Motor neuron (in vitro differentiated cells): ENCODE measurements at regions not wholly inside any gene's neighbourhood (a gene's known extent, or its start where the extent isn't known, plus 50 kb on each side); places are given as distances from the start of the nearest gene placed in this dataset.

Source experiments
- ATAC-seq, 8 experiments: fragments of 200-7000 bp; cut with Tn5 transposase; replicated peaks in 6 of 8; 2 replicates each; pipeline ENCODE4 v1.8.0; 2021; ENCODE audit warnings: mild to moderate bottlenecking in 8 of 8, moderate library complexity in 8 of 8
- H3K27ac ChIP-seq, 2 donors: fragments of 250-450 bp; sonication (Bioruptor Pico); 2 replicates each; pipeline ENCODE4 v1.9.0; 2021; ENCODE audit warnings: antibody characterized with exemption in 2 of 2, mild to moderate bottlenecking in 2 of 2, moderate library complexity in 1 of 2
- H3K4me1 ChIP-seq, 2 donors: fragments of 250-450 bp; sonication (Bioruptor Pico); replicated peaks in 1 of 2; 2 replicates each; pipeline ENCODE4 v1.6.1; 2021; ENCODE audit warnings: antibody characterized with exemption in 2 of 2, mild to moderate bottlenecking in 2 of 2, moderate library complexity in 1 of 2
- H3K4me3 ChIP-seq, 5 donors: fragments of 250-450 bp; sonication (Bioruptor Pico); 2 replicates each; pipeline ENCODE4 v1.9.0; 2021; ENCODE audit warnings: antibody characterized with exemption in 5 of 5, mild to moderate bottlenecking in 5 of 5, moderate library complexity in 4 of 5
- WGBS, 10 experiments: fragments of 450-650 bp; shearing (Covaris generic); methylation state at CpG; one replicate each; pipeline ENCODE4 v1.0.0; 2022; 5-methylcytosine and 5-hydroxymethylcytosine counted together
- in situ Hi-C, 9 experiments: fragments of 400-800 bp; cut with MboI; loops; one replicate each; pipeline ENCODE4 v1.15.0; 2021; ENCODE audit warnings: low sequenced_read_pairs in 9 of 9, low pct_unique_long_range_greater_than_20kb in 2 of 9; ENCODE audit not compliant: unreplicated experiment in 9 of 9

- no peaks in the 10 kb centered on the region for H3K4me1 ChIP-seq
- ATAC-seq, result no peak
Observed at GRCh38 chr4:85318415-85318814, 156.5 kb upstream of the ARHGAP24 start.

GRCh38 chr4:85358831-85359230 is 116.1 kb upstream of the ARHGAP24 start:
- in situ Hi-C loops, result loop anchor here in 1 of 9 experiments (25.0 kb wide), 1 partner anchor 197 kb away; no protein-coding TSS in a partner anchor
- no peak overlapping the region for H3K27ac ChIP-seq
- H3K4me1 ChIP-seq, result no peaks in the 10 kb centered on the region
- ATAC-seq, result peak in 1 of 8 experiments; percentile 21
- H3K4me3 ChIP-seq, result no peak overlapping the region

More at GRCh38 chr4:85318415-85318814, 156.5 kb upstream of the ARHGAP24 start:
- no peak overlapping the region for H3K27ac ChIP-seq
- in situ Hi-C loops, result no loop called here
- no peak overlapping the region for H3K4me3 ChIP-seq

GRCh38 chr4:85362550-85362949 is 112.4 kb upstream of the ARHGAP24 start:
- 0 to 90% (median 40%) methylated on average over 1 to 2 of the region's 2 CpGs; no CpG with 5 or more reads in 3 of the 10 experiments for WGBS, 10 experiments
- in situ Hi-C loops, result loop anchor here in 1 of 9 experiments (25.0 kb wide), 1 partner anchor 200 kb away; no protein-coding TSS in a partner anchor
- ATAC-seq, result no peak
- Histone ChIP-seq H3K27ac (no peak overlapping the region), H3K4me3 (no peak overlapping the region), H3K4me1 (no peaks in the 10 kb centered on the region)

- H3K27ac ChIP-seq, result no peak overlapping the region
- no peak overlapping the region for H3K4me3 ChIP-seq
- no peak for ATAC-seq
- H3K4me1 ChIP-seq, result peaks cover 1 to 5% of the 10 kb centered on the region in 2 donors
- in situ Hi-C loops, result loop anchor here in 1 of 9 experiments (25.0 kb wide), 1 partner anchor 206 kb away; no protein-coding TSS in a partner anchor
- 0 to 86% (median 29%) methylated on average over 1 to 2 of the region's 2 CpGs; no CpG with 5 or more reads in 1 of the 10 experiments for WGBS, 10 experiments
Observed at GRCh38 chr4:85367815-85368214, 107.1 kb upstream of the ARHGAP24 start.

GRCh38 chr4:85368240-85368639 is 106.7 kb upstream of the ARHGAP24 start:
- ATAC-seq, result no peak
- H3K4me3 ChIP-seq, result no peak overlapping the region
- H3K27ac ChIP-seq, result no peak overlapping the region
- 50 to 94% (median 67%) methylated on average over 1 to 3 of the region's 3 CpGs for WGBS, 10 experiments
- H3K4me1 ChIP-seq, result peaks cover 6% of the 10 kb centered on the region in 2 donors
- in situ Hi-C loops, result loop anchor here in 1 of 9 experiments (25.0 kb wide), 1 partner anchor 206 kb away; no protein-coding TSS in a partner anchor

GRCh38 chr4:85368932-85369331 is 106.0 kb upstream of the ARHGAP24 start:
- in situ Hi-C loops, result loop anchor here in 1 of 9 experiments (25.0 kb wide), 1 partner anchor 207 kb away; no protein-coding TSS in a partner anchor
- peaks cover 6 to 8% of the 10 kb centered on the region in 2 donors for H3K4me1 ChIP-seq
- no peak overlapping the region for H3K27ac ChIP-seq
- H3K4me3 ChIP-seq, result no peak overlapping the region
- WGBS, 10 experiments, result 43 to 100% (median 80%) methylated on average over 1 of the region's 1 CpG; no CpG with 5 or more reads in 1 of the 10 experiments
- ATAC-seq, result peak in 1 of 8 experiments; percentile 43

GRCh38 chr4:85369703-85370380 is 105.1 kb upstream of the ARHGAP24 start:
- H3K27ac ChIP-seq, result no peak overlapping the region
- WGBS, 10 experiments, result 35 to 89% (median 69%) methylated on average over 4 to 7 of the region's 7 CpGs; no CpG with 5 or more reads in 2 of the 10 experiments
- no peak overlapping the region for H3K4me3 ChIP-seq
- ATAC-seq, result no peak
- peaks cover 6 to 8% of the 10 kb centered on the region in 2 donors for H3K4me1 ChIP-seq
- in situ Hi-C loops, result loop anchor here in 2 of 9 experiments (10.0 to 25.0 kb wide), 2 partner anchors 205 to 208 kb away; no protein-coding TSS in a partner anchor

GRCh38 chr4:85370400-85371032 is 104.4 kb upstream of the ARHGAP24 start:
- ATAC-seq, result peak in 6 of 8 experiments; percentile 39 to 96 (median 80)
- in situ Hi-C loops, result loop anchor here in 2 of 9 experiments (10.0 to 25.0 kb wide), 2 partner anchors 206 to 208 kb away; no protein-coding TSS in a partner anchor
- Histone ChIP-seq H3K4me1 (peaks cover 6 to 8% of the 10 kb centered on the region in 2 donors), H3K4me3 (no peak overlapping the region), H3K27ac (no peak overlapping the region)
- 20 to 100% (median 42%) methylated on average over 1 to 5 of the region's 5 CpGs; no CpG with 5 or more reads in 1 of the 10 experiments for WGBS, 10 experiments

- H3K27ac ChIP-seq, result no peak overlapping the region
- peak in 5 of 8 experiments; percentile 70 to 99 (median 87) for ATAC-seq
- no peak overlapping the region for H3K4me3 ChIP-seq
- in situ Hi-C loops, result loop anchor here in 2 of 9 experiments (10.0 to 25.0 kb wide), 2 partner anchors 208 to 211 kb away; no protein-coding TSS in a partner anchor
- WGBS, 10 experiments, result 35 to 88% (median 75%) methylated on average over 1 to 4 of the region's 4 CpGs; no CpG with 5 or more reads in 1 of the 10 experiments
- peaks cover 6 to 8% of the 10 kb centered on the region in 2 donors for H3K4me1 ChIP-seq
Observed at GRCh38 chr4:85372966-85373365, 102.0 kb upstream of the ARHGAP24 start.

GRCh38 chr4:85376285-85376684 is 98.7 kb upstream of the ARHGAP24 start:
- peaks cover 4 to 8% of the 10 kb centered on the region in 2 donors for H3K4me1 ChIP-seq
- in situ Hi-C loops, result loop anchor here in 1 of 9 experiments (10.0 kb wide), 1 partner anchor 211 kb away; no protein-coding TSS in a partner anchor
- ATAC-seq, result no peak
- no peak overlapping the region for H3K4me3 ChIP-seq
- 59 to 100% (median 80%) methylated on average over 2 to 3 of the region's 3 CpGs for WGBS, 10 experiments
- no peak overlapping the region for H3K27ac ChIP-seq

- Histone ChIP-seq H3K4me1 (no peaks in the 10 kb centered on the region), H3K27ac (no peak overlapping the region), H3K4me3 (no peak overlapping the region)
- WGBS, 10 experiments, result 17 to 100% (median 81%) methylated on average over 1 to 4 of the region's 4 CpGs
- no peak for ATAC-seq
- in situ Hi-C loops, result no loop called here
Observed at GRCh38 chr4:85381968-85382367, 93.0 kb upstream of the ARHGAP24 start.

- 0 to 100% (median 64%) methylated on average over 1 of the region's 1 CpG; no CpG with 5 or more reads in 2 of the 10 experiments for WGBS, 10 experiments
- in situ Hi-C loops, result no loop called here
- ATAC-seq, result no peak
- H3K27ac ChIP-seq, result no peak overlapping the region
- H3K4me1 ChIP-seq, result no peaks in the 10 kb centered on the region
- no peak overlapping the region for H3K4me3 ChIP-seq
Observed at GRCh38 chr4:85391071-85391470, 83.9 kb upstream of the ARHGAP24 start.
